ENCODE measurements at regions not wholly inside any gene's neighbourhood (a gene's known extent, or its start where the extent isn't known, plus 50 kb on each side); places are given as distances from the start of the nearest gene placed in this dataset.

GRCh38 chr12:115758877-115759620 lies 518.4 kb downstream of the MED13L start (continued):
- TF ChIP-seq REST (IDR thresholded peaks at IDR 0.05; ENCODE audit: low read depth): no peak
- no peak for TF ChIP-seq ZBTB33 (IDR thresholded peaks at IDR 0.05; ENCODE audit: extremely low read depth, insufficient replicate concordance, low read length)
- TF ChIP-seq JUND (IDR thresholded peaks at IDR 0.05): no peak
- TF ChIP-seq TCF7L2 (IDR thresholded peaks at IDR 0.05; ENCODE audit: borderline replicate concordance, extremely low read depth, insufficient read depth, insufficient read length): no peak
- no peak for TF ChIP-seq RAD21 (IDR thresholded peaks at IDR 0.05; ENCODE audit: low read depth)
- no peak for TF ChIP-seq ZNF274 (IDR thresholded peaks at IDR 0.05; ENCODE audit: low read depth, low read length)

- Histone ChIP-seq H3K27ac (ENCODE audit: low read depth, low read length) (no peak overlapping the region), H3K36me3 (ENCODE audit: control insufficient read depth in 1 of 2, insufficient read depth in 2 of 2, low read length in 2 of 2) (no peaks in the 10 kb centered on the region), H3K4me3 (replicated peaks in 1 of 2; ENCODE audit: low read depth in 1 of 2, low read length in 2 of 2) (no peak overlapping the region), H2AFZ (ENCODE audit: low read depth, low read length, poor library complexity, severe bottlenecking) (no peak overlapping the region), H3K4me2 (ENCODE audit: low read length) (no peak overlapping the region), H3K79me2 (ENCODE audit: insufficient read depth, low read length) (no peaks in the 10 kb centered on the region), H3K27me3 (ENCODE audit: insufficient read depth, low read length) (peaks cover 55% of the 10 kb centered on the region), H3K9ac (ENCODE audit: low read length) (no peak overlapping the region), H4K20me1 (ENCODE audit: insufficient read depth) (no peaks in the 10 kb centered on the region), H3K9me2 (ENCODE audit: insufficient read depth) (no peaks in the 10 kb centered on the region), H3K4me1 (ENCODE audit: control insufficient read depth in 1 of 2, insufficient read depth in 2 of 2, low read length in 2 of 2) (no peaks in the 10 kb centered on the region), H3K9me3 (ENCODE audit: control insufficient read depth in 1 of 2, insufficient read depth in 1 of 2, low read depth in 1 of 2, low read length in 2 of 2) (no peaks in the 10 kb centered on the region)
- no TSS peak for BruUV-seq (replicated peaks)
- ATAC-seq (no peak), DNase-seq (ENCODE audit: low read depth, low spot score) (no peak)
- CTCF ChIA-PET: interaction anchor here (0.7 kb wide), 1 partner anchor 16 kb away, joined by 3 read pairs; no protein-coding TSS in a partner anchor
- POLR2A ChIA-PET: no interaction called here
- RAD21 ChIA-PET (ENCODE audit: low non-redundant PET in 1 of 2, low total read pairs in 2 of 2, uncharacterized antibody in 2 of 2, unreplicated experiment in 2 of 2): no interaction called here
- intact Hi-C loops (cut with micrococcal nuclease): loop anchor here (5.0 to 10.0 kb wide), 2 partner anchors 159 to 823 kb away; no protein-coding TSS in a partner anchor
- TF ChIP-seq SIN3A (IDR thresholded peaks at IDR 0.05; ENCODE audit: low read depth) (no peak), FOSL1 (IDR thresholded peaks at IDR 0.05; ENCODE audit: low read depth) (no peak), SRF (IDR thresholded peaks at IDR 0.05; ENCODE audit: low read depth) (no peak), SP1 (IDR thresholded peaks at IDR 0.05; ENCODE audit: low read depth) (no peak), ATF3 (IDR thresholded peaks at IDR 0.05) (no peak), RAD21 (IDR thresholded peaks at IDR 0.05; ENCODE audit: low read depth) (no peak), CTCF (IDR thresholded peaks at IDR 0.05 in 2 of 3, conservative IDR thresholded peaks at IDR 0.05 in 1 of 3; ENCODE audit: borderline replicate concordance in 1 of 3, insufficient read depth in 1 of 3, low read depth in 2 of 3, low read length in 2 of 3) (no peak), EGR1 (IDR thresholded peaks at IDR 0.05; ENCODE audit: low read depth) (no peak), ZBTB33 (IDR thresholded peaks at IDR 0.05; ENCODE audit: extremely low read depth, insufficient replicate concordance, low read length) (no peak), JUND (IDR thresholded peaks at IDR 0.05) (no peak), ZFX (IDR thresholded peaks at IDR 0.05) (no peak)
These were observed 519.3 kb downstream of the MED13L start for GRCh38 chr12:115758183-115758582.

Measured in HCT116 (cell line).